Right lobe of liver (tissue), 6 donors: ENCODE measurements at regions not wholly inside any gene's neighbourhood (a gene's known extent, or its start where the extent isn't known, plus 50 kb on each side); places are given as distances from the start of the nearest gene placed in this dataset.
A peak's percentile ranks its signal among the peaks of the same experiment; 100 is the strongest.

Experiments
- ATAC-seq, 4 donors: fragments of 200-7000 bp; cut with Tn5 transposase; one replicate each; pipeline ENCODE4 v1.9.1; 2020; ENCODE audit warnings: mild to moderate bottlenecking in 4 of 4, moderate library complexity in 4 of 4
- DNase-seq, 3 donors: peaks; one replicate each; pipeline ENCODE4 v3.0.0-alpha.2; 2020
- H3K27ac ChIP-seq, 3 donors: fragments of 200-600 bp; one replicate each; pipeline ENCODE4 v1.8.0; 2022
- H3K27me3 ChIP-seq, 2 donors: fragments of 200-600 bp; one replicate each; pipeline ENCODE4 v1.8.0; 2022
- H3K36me3 ChIP-seq, 4 donors: fragments of 200-600 bp; sonication (generic) in 1 of 4; one replicate each; pipeline versions ENCODE4 v1.5.1 to v1.8.0; 2017 to 2022; ENCODE audit warnings: control low read depth in 1 of 4
- H3K4me1 ChIP-seq, 4 donors: fragments of 200-600 bp; sonication (generic) in 1 of 4; one replicate each; pipeline versions ENCODE4 v1.5.1 to v1.8.0; 2017 to 2022; ENCODE audit warnings: control low read depth in 1 of 4
- H3K4me3 ChIP-seq, 3 donors: fragments of 200-600 bp; one replicate each; pipeline ENCODE4 v1.8.0; 2022
- H3K9me3 ChIP-seq, 4 donors: fragments of 200-600 bp; sonication (generic) in 1 of 4; one replicate each; pipeline versions ENCODE4 v1.5.1 to v1.8.0; 2017 to 2022; ENCODE audit warnings: control low read depth in 1 of 4
- CTCF ChIP-seq, 4 donors: fragments of 200-600 bp in 3 of 4; fragments of 450-650 bp in 1 of 4; IDR thresholded peaks; one replicate each; pipeline versions ENCODE4 v1.5.1 to v1.8.0; 2016 to 2022; ENCODE audit warnings: antibody characterized with exemption in 4 of 4, mild to moderate bottlenecking in 2 of 4
- POLR2A ChIP-seq: fragments of 450-650 bp; IDR thresholded peaks from one replicate; pipeline ENCODE4 v1.6.1; 2017; ENCODE audit warnings: antibody characterized with exemption, mild to moderate bottlenecking
- WGBS: methylation state at CpG from one replicate; pipeline ENCODE4 v1.1.6; 2018; ENCODE audit warnings: low coverage, low lambda C conversion rate; ENCODE audit not compliant: insufficient coverage; ENCODE audit errors: missing lambda C conversion rate; 5-methylcytosine and 5-hydroxymethylcytosine counted together
- intact Hi-C, 2 donors: fragments of 100-400 bp; cut with DNase I; formaldehyde crosslinking; loops; one replicate each; pipeline versions ENCODE4 v1.11.2 to v1.14.1; 2022
- donor health status: DM: no; HTN: yes; CAD: no.
- donor health status: DM: no; HTN: no; CAD: no.
- donor health status: DM: no; HTN: no; CAD: no.
- donor health status: DM: no; HTN: yes; CAD: no.
- donor health status: DM: no; HTN: yes; CAD: no.

- no peaks in the 10 kb centered on the region for H3K9me3 ChIP-seq
- ATAC-seq (no peak), DNase-seq (no peak)
- H3K36me3 ChIP-seq, result no peaks in the 10 kb centered on the region
- intact Hi-C loops, result no loop called here
- TF ChIP-seq CTCF (IDR thresholded peaks at IDR 0.05), result no peak
- TF ChIP-seq POLR2A, result no peak
- H3K4me3 ChIP-seq, result no peak overlapping the region
- H3K4me1 ChIP-seq, result no peaks in the 10 kb centered on the region
- H3K27ac ChIP-seq, result no peak overlapping the region
- no peaks in the 10 kb centered on the region for H3K27me3 ChIP-seq
- WGBS, result 36% methylated on average over 3 of the region's 4 CpGs
Measured at GRCh38 chr2:190786404-190787166, 94.0 kb upstream of the GLS start.

- no peak for ATAC-seq
- H3K4me3 ChIP-seq, result no peak overlapping the region
- no peaks in the 10 kb centered on the region for H3K4me1 ChIP-seq
- WGBS, result 63% methylated on average over 3 of the region's 3 CpGs
- intact Hi-C loops, result no loop called here
- no peaks in the 10 kb centered on the region for H3K36me3 ChIP-seq
- DNase-seq, result no peak
- no peaks in the 10 kb centered on the region for H3K9me3 ChIP-seq
- no peak overlapping the region for H3K27ac ChIP-seq
- TF ChIP-seq POLR2A (no peak), CTCF (IDR thresholded peaks at IDR 0.05) (no peak)
- H3K27me3 ChIP-seq, result no peaks in the 10 kb centered on the region
Measured at GRCh38 chr2:190787743-190788235, 92.8 kb upstream of the GLS start.

GRCh38 chr2:190789074-190790004, 91.3 kb upstream of the GLS start:
- WGBS, result 37% methylated on average over 2 of the region's 2 CpGs
- TF ChIP-seq CTCF (IDR thresholded peaks at IDR 0.05) (no peak), POLR2A (no peak)
- intact Hi-C loops, result no loop called here

GRCh38 chr2:190791347-190791975, 89.2 kb upstream of the GLS start:
- no peak for TF ChIP-seq POLR2A
- no peak for TF ChIP-seq CTCF (IDR thresholded peaks at IDR 0.05)
- H3K36me3 ChIP-seq, result no peaks in the 10 kb centered on the region
- H3K4me3 ChIP-seq, result no peak overlapping the region
- 47% methylated on average over 7 of the region's 7 CpGs for WGBS
- no peak overlapping the region for H3K27ac ChIP-seq
- H3K27me3 ChIP-seq, result no peaks in the 10 kb centered on the region
- intact Hi-C loops, result no loop called here
- no peaks in the 10 kb centered on the region for H3K4me1 ChIP-seq
- DNase-seq, result peak in 1 of 3 donors; percentile 30
- peak; percentile 63 to 94 (median 78) for ATAC-seq
- H3K9me3 ChIP-seq, result no peaks in the 10 kb centered on the region

More at GRCh38 chr2:190789074-190790004, 91.3 kb upstream of the GLS start:
- H3K4me3 ChIP-seq, result no peak overlapping the region
- H3K36me3 ChIP-seq, result no peaks in the 10 kb centered on the region
- no peak for DNase-seq
- no peaks in the 10 kb centered on the region for H3K4me1 ChIP-seq
- H3K9me3 ChIP-seq, result no peaks in the 10 kb centered on the region
- peak overlapping the region in 1 of 3 donors; percentile 5 for H3K27ac ChIP-seq
- ATAC-seq, result peak in 3 of 4 donors; percentile 18 to 57 (median 27)
- H3K27me3 ChIP-seq, result no peaks in the 10 kb centered on the region
